GM12864 (cell line): ENCODE measurements at regions not wholly inside any gene's neighbourhood (a gene's known extent, or its start where the extent isn't known, plus 50 kb on each side); places are given as distances from the start of the nearest gene placed in this dataset.

Experiments
- DNase-seq: peaks from one replicate; pipeline ENCODE4 v3.0.0-alpha.2; 2011; ENCODE audit warnings: low read depth
- H3K4me3 ChIP-seq: 2 replicates; pipeline ENCODE4 v1.5.1; 2011; ENCODE audit warnings: mild to moderate bottlenecking, low read depth, low read length, control low read depth
- TF ChIP-seq, protein P1 (sequence below): IDR thresholded peaks from 2 replicates; pipeline ENCODE4 v1.5.1; 2011; ENCODE audit warnings: low read depth, mild to moderate bottlenecking, moderate library complexity, low read length, control low read depth, inconsistent platforms; ENCODE audit errors: missing control alignments

GRCh38 chr3:194254040-194254439 lies 97.1 kb downstream of the CPN2 start:
- TF ChIP-seq, protein P1, sequence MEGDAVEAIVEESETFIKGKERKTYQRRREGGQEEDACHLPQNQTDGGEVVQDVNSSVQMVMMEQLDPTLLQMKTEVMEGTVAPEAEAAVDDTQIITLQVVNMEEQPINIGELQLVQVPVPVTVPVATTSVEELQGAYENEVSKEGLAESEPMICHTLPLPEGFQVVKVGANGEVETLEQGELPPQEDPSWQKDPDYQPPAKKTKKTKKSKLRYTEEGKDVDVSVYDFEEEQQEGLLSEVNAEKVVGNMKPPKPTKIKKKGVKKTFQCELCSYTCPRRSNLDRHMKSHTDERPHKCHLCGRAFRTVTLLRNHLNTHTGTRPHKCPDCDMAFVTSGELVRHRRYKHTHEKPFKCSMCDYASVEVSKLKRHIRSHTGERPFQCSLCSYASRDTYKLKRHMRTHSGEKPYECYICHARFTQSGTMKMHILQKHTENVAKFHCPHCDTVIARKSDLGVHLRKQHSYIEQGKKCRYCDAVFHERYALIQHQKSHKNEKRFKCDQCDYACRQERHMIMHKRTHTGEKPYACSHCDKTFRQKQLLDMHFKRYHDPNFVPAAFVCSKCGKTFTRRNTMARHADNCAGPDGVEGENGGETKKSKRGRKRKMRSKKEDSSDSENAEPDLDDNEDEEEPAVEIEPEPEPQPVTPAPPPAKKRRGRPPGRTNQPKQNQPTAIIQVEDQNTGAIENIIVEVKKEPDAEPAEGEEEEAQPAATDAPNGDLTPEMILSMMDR: no peak
- DNase-seq: no peak
- no peak overlapping the region for H3K4me3 ChIP-seq

- H3K4me3 ChIP-seq: no peak overlapping the region
- DNase-seq: peak; percentile 13
- TF ChIP-seq, protein P1: no peak
Measured at GRCh38 chr3:194255252-194256039, 95.7 kb downstream of the CPN2 start.

DNA sequence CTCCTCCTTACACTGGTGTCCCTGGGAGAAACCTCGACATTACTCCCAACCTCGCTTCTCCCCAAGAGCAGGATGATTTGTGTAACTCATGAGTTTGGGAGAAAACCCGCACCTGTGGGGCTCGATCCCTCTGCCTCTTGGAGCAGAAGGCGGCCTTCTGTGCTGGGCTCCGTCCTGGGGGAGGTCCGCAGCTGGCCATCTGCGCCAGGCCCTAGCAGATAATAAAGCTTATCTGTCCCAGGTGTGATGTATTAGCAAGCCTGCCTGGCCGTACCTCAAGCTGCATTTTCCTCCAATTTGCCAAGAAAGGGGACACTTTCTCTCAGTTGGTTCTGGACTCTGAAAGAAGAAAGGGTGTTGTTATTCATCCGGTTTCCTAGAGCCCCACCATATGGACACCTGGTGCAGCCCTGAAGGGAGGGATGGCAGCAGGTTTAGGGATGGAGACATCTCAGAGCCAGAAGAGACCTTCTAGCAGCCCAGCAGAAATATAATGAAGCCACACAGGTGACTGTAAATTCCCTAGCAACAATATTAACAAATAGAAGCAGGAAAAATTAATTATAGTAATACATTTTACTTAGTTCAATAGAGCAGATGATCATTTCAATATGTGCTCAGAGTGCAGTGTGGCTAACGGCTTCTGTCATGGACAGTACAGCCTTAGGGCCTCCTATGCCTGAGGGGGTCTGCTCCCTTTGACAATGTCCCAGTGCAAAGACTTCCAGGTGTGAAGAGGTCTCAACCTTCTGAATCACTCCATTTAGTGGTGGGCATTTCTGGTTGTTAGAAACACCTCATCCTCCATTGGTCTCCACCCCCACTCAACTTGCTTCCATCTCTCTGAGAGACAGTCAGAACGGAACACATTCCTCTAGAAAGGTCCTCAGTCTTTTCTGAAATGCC lies 94.8 kb downstream of the CPN2 start:
- DNase-seq: no peak
- TF ChIP-seq, protein P1: no peak
- H3K4me3 ChIP-seq: no peak overlapping the region

DNA sequence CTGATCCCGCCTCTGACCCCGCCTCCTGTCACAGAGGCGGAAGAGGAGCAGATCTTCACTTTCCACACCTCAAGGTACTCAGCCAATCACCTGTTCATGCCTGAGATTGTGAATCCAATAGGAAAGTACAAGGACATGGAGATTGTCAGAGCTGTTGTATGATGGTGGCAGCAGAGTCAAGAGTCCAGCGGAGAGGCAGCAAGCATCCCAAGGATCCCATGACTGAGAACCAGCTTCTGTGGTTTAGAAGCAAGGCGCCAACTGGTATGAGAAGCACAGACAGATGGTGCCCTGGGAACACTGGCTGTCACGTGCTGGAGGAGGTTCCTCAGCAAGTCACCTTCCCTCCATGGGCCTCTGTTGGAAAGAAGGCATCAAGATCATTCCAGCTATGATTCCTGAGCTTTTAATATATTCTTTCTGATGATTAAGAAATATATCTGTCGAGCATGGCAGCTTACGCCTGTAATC lies 93.9 kb downstream of the CPN2 start:
- no peak for DNase-seq
- TF ChIP-seq, protein P1: no peak
- H3K4me3 ChIP-seq: no peak overlapping the region

- H3K4me3 ChIP-seq: no peak overlapping the region
- TF ChIP-seq, protein P1: no peak
- no peak for DNase-seq
Measured at GRCh38 chr3:194257916-194258668, 93.0 kb downstream of the CPN2 start.

DNA sequence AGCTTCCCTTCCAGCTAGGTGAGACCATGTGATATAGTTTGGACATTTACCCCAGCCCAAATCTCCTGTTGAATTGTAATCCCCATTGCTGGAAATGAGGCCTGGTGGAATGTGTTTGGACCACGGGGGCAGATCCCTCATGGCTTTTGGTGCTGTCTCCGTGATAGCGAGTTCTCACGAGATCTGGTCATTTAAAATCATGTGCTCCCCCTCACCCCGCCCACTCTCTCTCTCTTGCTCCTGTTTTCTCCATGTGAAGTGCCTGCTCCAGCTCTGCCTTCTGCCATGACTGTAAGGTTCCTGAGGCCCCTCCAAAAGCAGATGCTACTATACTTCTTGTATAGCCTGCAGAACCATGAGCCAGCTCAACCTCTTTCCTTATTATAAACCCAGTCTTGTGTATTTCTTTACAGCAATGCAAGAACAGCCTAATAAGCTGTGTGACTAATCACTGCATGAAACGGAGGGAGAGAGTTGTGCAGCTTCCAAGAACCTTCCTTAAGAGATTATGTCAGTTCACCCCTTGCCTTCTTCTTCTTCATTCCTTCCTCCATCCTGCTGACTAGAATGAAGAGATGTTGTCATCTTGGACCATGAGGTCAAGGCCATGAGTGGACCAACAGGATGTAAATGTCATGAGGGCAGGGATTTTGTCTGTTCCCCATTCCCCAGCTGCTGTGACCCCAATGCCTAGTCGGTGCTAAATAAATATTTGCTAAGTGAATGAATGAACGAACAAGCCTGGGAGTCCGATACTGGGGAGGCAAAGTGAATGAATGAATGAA lies 91.0 kb downstream of the CPN2 start:
- H3K4me3 ChIP-seq: no peak overlapping the region
- DNase-seq: no peak
- TF ChIP-seq, protein P1: no peak
